HG03558 (cell line): ENCODE measurements at regions not wholly inside any gene's neighbourhood (a gene's known extent, or its start where the extent isn't known, plus 50 kb on each side); places are given as distances from the start of the nearest gene placed in this dataset.

Experiments used
- ATAC-seq: cut with Tn5 transposase; IDR thresholded peaks from one replicate; pipeline ENCODE4 v1.9.1; 2021; ENCODE audit warnings: moderate number of reproducible peaks; ENCODE audit not compliant: unreplicated experiment; ENCODE audit errors: extremely low read depth

DNA sequence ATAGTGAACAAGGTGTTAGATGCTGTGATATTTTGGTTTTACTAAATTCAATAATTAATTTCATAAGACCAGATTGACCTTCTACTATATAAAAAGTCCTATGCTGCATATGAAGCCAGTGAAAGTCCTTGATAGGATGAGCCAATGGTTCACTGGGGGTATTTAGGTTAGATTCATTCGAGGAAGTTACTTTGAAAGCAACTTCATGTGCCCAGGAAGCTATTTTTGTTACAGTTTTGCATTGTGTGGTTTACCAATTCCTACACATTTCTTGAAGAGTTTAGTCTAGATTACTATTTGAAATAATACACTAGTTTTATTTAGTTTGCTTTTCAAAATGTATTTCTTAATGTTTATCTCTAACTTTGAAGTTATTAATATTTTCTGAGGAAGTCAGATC is 58.5 kb upstream of the RMST start:
- ATAC-seq, result no peak

DNA sequence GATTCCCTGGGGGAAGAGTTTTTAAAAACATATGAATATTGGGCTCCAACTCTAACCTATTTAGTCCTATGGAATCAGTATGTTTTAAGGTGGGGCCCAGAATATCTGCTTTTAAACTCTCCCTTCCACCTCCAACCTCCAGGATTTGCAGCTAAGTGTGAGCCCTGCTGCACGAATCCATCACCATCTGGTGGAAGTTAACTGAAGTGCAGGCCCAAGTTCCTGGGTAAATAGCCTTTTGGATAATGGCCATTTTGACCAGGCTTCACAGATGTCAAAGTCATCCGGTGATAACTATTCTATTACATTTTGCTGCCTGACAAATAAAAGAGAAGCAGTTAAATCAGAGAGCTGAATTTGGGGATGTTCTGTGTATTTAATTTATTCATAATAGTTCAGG is 58.1 kb upstream of the RMST start:
- ATAC-seq, result no peak

DNA sequence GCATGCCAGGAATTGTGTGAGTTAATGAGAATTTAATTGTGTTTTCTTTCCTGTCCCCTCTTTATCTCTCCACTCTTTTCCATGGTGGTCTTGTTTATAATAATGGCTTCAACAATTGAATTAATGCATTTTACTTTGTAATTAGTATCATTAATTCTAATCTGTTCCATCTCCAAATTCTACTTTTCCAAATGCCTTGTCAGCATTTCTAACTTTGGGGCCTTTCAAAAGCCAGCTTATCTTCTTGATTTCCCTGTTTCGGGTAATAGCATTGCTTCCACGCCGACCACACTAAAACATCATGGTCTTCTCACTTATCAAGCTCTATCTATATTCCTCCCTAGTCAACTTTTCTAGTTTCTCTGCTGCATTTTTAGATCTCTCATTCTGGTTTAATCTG is 54.2 kb upstream of the RMST start:
- no peak for ATAC-seq

DNA sequence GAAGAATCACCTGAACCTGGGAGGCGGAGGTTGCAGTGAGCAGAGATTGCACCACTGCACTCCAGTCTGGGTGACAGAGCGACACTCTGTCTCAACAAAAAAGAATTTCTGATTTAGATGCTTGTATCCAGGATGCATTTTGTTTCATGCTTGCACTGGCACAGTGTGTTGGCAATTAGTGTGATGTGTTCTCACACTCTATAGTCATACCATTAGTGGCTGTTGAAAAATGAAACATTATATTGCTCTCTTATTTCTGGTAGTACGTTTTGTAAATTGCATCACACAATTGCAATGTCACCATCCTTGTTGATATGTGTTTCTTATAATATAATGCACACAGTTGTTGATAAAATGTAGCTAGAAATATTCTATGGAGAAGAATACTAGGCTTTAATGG is 51.3 kb upstream of the RMST start:
- no peak for ATAC-seq
